ENCODE measurements at regions not wholly inside any gene's neighbourhood (a gene's known extent, or its start where the extent isn't known, plus 50 kb on each side); places are given as distances from the start of the nearest gene placed in this dataset.
"Not testable (repeated sequence)": the region's sequence is repeated elsewhere in the genome, so short reads cannot be mapped to it uniquely, and the experiment has no call there.

DNA sequence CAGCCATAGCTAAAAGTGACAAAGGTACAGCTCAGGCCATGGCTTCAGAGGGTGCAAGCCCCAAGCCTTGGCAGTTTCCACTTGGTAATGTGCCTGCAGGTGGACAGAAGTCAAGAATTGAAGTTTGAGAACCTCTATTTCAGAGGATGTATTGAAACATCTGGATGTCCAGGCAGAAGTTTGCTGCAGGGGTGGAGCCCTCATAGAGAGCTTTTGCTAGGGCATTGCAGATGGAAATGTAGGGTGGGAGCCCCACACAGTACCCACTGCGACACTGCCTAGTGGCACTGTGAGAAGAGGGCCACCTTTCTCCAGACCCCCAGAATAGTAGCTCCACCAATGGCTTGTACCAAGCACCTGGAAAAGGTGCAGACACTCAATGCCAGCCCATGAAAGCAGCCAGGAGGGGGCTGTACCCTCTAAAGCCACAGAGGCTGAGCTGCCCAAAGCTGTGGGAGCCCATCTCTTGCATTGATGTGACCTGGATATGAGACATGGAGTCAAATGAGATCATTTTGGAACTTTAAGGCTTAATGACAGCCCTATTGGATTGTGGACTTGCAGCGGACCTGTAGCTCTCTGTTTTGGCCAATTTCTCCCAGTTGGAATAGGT, 1299.4 kb upstream of the MAP3K7 start:
- Histone ChIP-seq H3K4me1 (ENCODE audit: control insufficient read depth in 1 of 2, insufficient read depth in 2 of 2, low read length in 2 of 2) (no peaks in the 10 kb centered on the region), H3K9me3 (ENCODE audit: control insufficient read depth in 1 of 2, low read length in 2 of 2) (peaks cover 0 to 13% of the 10 kb centered on the region in 2 donors), H3K27ac (ENCODE audit: low read length) (no peak overlapping the region), H3K27me3 (ENCODE audit: low read depth, low read length) (no peaks in the 10 kb centered on the region), H3K4me3 (ENCODE audit: low read depth in 1 of 2, low read length in 2 of 2) (no peak overlapping the region), H3K36me3 (ENCODE audit: control insufficient read depth in 1 of 2, insufficient read depth in 2 of 2, low read length in 2 of 2) (no peaks in the 10 kb centered on the region)

DNA sequence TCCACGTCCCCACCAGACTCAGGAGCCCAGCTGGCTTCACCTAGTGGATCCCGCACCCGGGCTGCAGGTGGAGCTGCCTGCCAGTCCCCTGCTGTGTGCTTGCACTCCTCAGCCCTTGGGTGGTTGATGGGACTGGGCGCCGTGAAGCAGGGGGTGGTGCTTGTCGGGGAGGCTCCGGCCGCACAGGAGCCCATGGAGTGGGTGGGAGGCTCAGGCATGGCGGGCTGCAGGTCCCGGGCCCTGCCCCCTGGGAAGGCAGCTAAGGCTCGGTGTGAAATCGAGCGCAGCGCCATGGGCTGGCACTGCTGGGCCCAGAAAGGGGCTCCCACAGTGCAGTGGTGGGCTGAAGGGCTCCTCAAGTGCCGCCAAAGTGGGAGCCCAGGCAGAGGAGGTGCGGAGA, 1294.9 kb upstream of the MAP3K7 start:
- H3K4me3 ChIP-seq (ENCODE audit: low read depth in 1 of 2, low read length in 2 of 2); H3K36me3 ChIP-seq (ENCODE audit: control insufficient read depth in 1 of 2, insufficient read depth in 2 of 2, low read length in 2 of 2); H3K27ac ChIP-seq (ENCODE audit: low read length); H3K27me3 ChIP-seq (ENCODE audit: low read depth, low read length); H3K4me1 ChIP-seq (ENCODE audit: control insufficient read depth in 1 of 2, insufficient read depth in 2 of 2, low read length in 2 of 2): not testable (repeated sequence)
- peaks cover 0 to 12% of the 10 kb centered on the region in 2 donors for H3K9me3 ChIP-seq (ENCODE audit: control insufficient read depth in 1 of 2, low read length in 2 of 2)

DNA sequence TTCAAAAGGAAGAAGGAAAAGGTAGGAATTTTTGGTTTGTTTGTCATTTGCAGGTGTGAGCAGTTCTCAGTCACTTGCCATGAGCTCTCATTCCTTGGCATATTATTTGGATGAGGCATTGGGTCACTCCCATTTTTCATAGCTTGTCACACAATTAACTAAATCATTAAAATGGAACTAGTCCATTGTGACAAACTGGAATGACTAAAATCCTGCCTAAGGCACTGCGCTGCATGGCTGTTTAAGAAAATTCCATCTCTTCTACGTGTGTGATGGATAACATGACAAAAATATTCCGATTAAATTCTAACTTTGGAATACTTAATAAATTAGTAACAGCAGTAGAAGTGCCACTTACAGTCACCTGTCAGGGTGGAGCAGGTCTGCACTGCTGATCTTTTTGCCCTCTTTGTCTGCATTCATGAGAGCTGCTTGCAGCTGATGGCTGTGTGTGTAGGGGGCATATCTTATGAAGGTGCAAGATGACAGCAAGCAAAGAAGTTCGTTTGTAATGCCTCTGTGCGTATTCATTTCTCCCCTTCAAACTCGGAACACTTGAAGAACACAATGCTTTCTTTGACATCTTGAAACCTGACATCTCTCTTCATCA, 1292.6 kb upstream of the MAP3K7 start:
- Histone ChIP-seq H3K36me3 (ENCODE audit: control insufficient read depth in 1 of 2, insufficient read depth in 2 of 2, low read length in 2 of 2) (no peaks in the 10 kb centered on the region), H3K27ac (ENCODE audit: low read length) (no peak overlapping the region), H3K9me3 (ENCODE audit: control insufficient read depth in 1 of 2, low read length in 2 of 2) (no peaks in the 10 kb centered on the region), H3K4me3 (ENCODE audit: low read depth in 1 of 2, low read length in 2 of 2) (no peak overlapping the region), H3K27me3 (ENCODE audit: low read depth, low read length) (no peaks in the 10 kb centered on the region), H3K4me1 (ENCODE audit: control insufficient read depth in 1 of 2, insufficient read depth in 2 of 2, low read length in 2 of 2) (no peaks in the 10 kb centered on the region)

DNA sequence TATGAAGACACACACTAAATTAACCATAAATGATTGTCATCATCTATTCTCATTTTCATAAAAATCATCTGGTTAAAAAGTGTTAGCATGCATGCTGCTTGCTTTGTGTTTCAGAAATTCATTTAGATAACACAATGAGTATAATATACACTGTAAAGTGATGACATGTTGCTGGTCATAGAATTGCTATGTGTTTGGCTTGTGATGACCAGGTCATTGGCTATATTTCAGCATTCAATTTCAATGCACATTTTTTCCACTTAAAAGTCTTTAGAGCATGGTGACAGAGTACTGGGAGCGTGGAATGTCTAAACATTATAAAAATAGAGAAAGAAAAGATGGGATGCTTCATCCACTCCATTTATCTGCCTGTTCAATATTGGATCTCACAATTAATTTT, 1291.1 kb upstream of the MAP3K7 start:
- H3K27ac ChIP-seq (ENCODE audit: low read length) = no peak overlapping the region
- H3K4me1 ChIP-seq (ENCODE audit: control insufficient read depth in 1 of 2, insufficient read depth in 2 of 2, low read length in 2 of 2) = no peaks in the 10 kb centered on the region
- no peaks in the 10 kb centered on the region for H3K36me3 ChIP-seq (ENCODE audit: control insufficient read depth in 1 of 2, insufficient read depth in 2 of 2, low read length in 2 of 2)
- no peaks in the 10 kb centered on the region for H3K9me3 ChIP-seq (ENCODE audit: control insufficient read depth in 1 of 2, low read length in 2 of 2)
- no peaks in the 10 kb centered on the region for H3K27me3 ChIP-seq (ENCODE audit: low read depth, low read length)
- H3K4me3 ChIP-seq (ENCODE audit: low read depth in 1 of 2, low read length in 2 of 2) = no peak overlapping the region

DNA sequence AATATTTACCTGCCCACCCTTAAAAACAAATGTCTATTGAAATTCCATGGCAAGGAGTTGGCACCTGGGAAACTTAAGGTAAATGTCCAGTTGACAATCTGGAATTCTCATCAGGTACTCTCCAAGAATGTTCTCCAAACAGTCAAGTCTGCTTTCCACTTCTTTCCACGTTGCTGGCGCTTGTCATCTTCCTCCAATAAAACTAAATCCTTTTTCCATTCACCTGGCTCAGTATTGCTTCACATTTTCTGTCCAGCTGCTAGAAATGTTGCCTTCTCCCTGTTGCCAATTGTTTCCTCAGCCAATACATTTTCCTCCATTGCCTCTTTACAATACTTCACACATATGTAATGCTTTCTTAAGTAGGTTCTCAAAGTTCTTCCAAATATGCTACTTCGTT, 1288.1 kb upstream of the MAP3K7 start:
- Histone ChIP-seq H3K4me3 (ENCODE audit: low read depth in 1 of 2, low read length in 2 of 2) (no peak overlapping the region), H3K4me1 (ENCODE audit: control insufficient read depth in 1 of 2, insufficient read depth in 2 of 2, low read length in 2 of 2) (no peaks in the 10 kb centered on the region)

DNA sequence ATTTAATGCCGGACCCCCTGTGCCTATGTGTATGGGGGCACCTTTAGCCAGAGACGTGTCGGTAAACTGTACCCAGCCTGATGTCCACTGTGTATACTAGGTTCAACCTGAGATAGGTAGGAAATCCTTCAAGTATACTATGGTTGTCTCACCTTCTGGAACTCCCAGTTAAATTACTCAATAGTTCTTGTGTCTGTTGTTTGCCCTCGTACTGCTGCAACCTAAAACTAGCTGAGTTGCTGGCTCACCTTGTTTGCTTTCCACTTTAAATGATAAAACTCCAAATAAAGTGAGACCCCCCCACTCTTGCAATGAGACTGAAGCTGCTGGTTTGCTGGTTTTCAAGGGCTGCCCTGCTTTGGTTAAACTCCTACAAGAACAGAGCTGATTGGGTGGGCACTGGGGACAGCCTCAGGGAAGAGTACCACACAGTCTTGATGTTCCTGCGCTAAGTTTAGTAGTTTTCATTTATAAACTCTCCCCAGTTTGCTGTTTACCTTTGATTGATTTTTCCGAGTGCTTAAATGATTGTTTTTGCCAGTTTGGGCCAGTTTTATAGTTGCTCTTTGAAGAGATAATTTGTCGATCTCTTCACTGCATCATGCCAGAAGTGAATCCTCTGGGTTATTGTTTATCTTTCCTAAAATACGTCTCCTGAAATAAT, 1281.8 kb upstream of the MAP3K7 start:
- Histone ChIP-seq H3K9me3 (ENCODE audit: control insufficient read depth in 1 of 2, low read length in 2 of 2) (no peaks in the 10 kb centered on the region), H3K4me1 (ENCODE audit: control insufficient read depth in 1 of 2, insufficient read depth in 2 of 2, low read length in 2 of 2) (no peaks in the 10 kb centered on the region), H3K27ac (ENCODE audit: low read length) (no peak overlapping the region), H3K4me3 (ENCODE audit: low read depth in 1 of 2, low read length in 2 of 2) (no peak overlapping the region), H3K36me3 (ENCODE audit: control insufficient read depth in 1 of 2, insufficient read depth in 2 of 2, low read length in 2 of 2) (no peaks in the 10 kb centered on the region), H3K27me3 (ENCODE audit: low read depth, low read length) (no peaks in the 10 kb centered on the region)

More for the DNA sequence above, 1288.1 kb upstream of the MAP3K7 start:
- Histone ChIP-seq H3K27ac (ENCODE audit: low read length) (no peak overlapping the region), H3K36me3 (ENCODE audit: control insufficient read depth in 1 of 2, insufficient read depth in 2 of 2, low read length in 2 of 2) (no peaks in the 10 kb centered on the region), H3K9me3 (ENCODE audit: control insufficient read depth in 1 of 2, low read length in 2 of 2) (no peaks in the 10 kb centered on the region), H3K27me3 (ENCODE audit: low read depth, low read length) (no peaks in the 10 kb centered on the region)

DNA sequence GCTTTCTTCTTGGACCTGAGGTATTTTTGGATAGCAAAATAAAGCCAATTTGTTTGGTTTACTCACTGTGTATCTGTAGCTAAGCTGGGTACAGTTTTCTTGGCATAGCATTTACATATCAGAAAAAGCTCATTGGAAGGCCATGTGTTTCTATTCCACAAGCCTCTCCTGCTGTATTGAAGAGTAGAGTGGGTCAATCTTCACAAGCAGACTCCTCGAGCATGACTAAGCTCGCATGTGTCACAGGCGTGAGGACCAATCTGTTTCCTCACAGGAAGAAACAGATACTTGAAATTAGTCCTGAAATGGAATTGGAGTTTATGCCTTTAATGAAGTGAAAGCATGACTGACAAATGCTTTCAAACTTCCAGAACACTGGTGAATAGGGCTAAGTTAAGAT, 1279.0 kb upstream of the MAP3K7 start:
- H3K27me3 ChIP-seq (ENCODE audit: low read depth, low read length) = no peaks in the 10 kb centered on the region
- H3K4me1 ChIP-seq (ENCODE audit: control insufficient read depth in 1 of 2, insufficient read depth in 2 of 2, low read length in 2 of 2) = no peaks in the 10 kb centered on the region
- no peaks in the 10 kb centered on the region for H3K9me3 ChIP-seq (ENCODE audit: control insufficient read depth in 1 of 2, low read length in 2 of 2)
- H3K4me3 ChIP-seq (ENCODE audit: low read depth in 1 of 2, low read length in 2 of 2) = no peak overlapping the region
- no peaks in the 10 kb centered on the region for H3K36me3 ChIP-seq (ENCODE audit: control insufficient read depth in 1 of 2, insufficient read depth in 2 of 2, low read length in 2 of 2)
- no peak overlapping the region for H3K27ac ChIP-seq (ENCODE audit: low read length)

DNA sequence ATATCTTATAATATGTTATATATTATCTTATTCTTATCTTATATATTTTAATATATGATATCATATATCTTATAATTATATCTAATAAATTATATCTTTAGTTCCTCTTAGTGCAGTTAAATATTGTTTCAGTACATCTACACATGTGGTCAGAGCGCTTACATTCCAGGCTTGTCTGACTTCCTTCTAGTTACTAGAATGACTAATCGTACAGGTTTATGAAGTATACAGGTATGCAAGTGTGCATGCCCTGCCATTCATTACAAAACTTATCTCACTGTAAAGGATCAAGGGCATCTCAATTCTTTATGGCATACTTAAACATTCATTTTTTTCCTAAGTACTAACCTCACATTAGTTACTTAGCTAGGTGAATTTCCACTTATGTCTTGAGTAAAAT, 1278.0 kb upstream of the MAP3K7 start:
- Histone ChIP-seq H3K27ac (ENCODE audit: low read length) (no peak overlapping the region), H3K36me3 (ENCODE audit: control insufficient read depth in 1 of 2, insufficient read depth in 2 of 2, low read length in 2 of 2) (no peaks in the 10 kb centered on the region), H3K9me3 (ENCODE audit: control insufficient read depth in 1 of 2, low read length in 2 of 2) (no peaks in the 10 kb centered on the region), H3K4me1 (ENCODE audit: control insufficient read depth in 1 of 2, insufficient read depth in 2 of 2, low read length in 2 of 2) (no peaks in the 10 kb centered on the region), H3K4me3 (ENCODE audit: low read depth in 1 of 2, low read length in 2 of 2) (no peak overlapping the region), H3K27me3 (ENCODE audit: low read depth, low read length) (no peaks in the 10 kb centered on the region)

DNA sequence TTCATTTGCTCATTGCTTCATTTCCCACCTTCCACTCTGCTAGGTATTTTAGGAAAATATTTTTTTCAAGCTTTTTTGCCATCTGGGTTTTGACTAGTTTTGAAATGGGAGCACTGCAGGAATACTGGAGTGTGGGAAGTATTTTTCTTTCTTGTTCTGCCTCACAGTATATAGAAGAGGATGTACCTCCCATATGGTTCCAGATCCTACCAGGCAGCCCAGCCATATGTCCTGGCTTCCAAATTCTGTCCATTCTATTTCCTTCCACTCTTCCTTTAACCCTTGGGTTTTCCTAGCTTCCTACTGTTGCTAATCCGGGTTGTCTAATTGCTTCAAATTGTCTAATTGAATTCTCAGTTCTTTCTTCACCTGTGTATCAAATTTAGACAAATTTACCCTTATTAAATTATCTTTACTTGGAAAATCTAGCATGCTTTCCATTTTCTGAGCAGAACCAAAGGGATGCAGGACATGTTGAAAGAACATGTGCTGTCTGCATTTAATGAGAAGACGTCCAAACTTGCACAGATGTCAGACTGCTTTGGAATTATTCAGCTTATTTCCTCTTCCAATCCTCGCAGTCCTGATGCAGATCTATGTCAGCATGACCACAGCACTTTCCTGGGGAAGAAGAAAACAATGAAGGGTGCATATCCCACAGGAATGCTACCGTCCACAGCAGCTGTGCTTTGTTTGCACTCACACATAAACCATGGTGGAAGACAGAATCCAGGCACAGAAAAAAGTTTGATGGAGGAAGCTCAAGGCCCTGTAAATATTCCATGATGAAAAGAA, 1273.9 kb upstream of the MAP3K7 start:
- Histone ChIP-seq H3K4me1 (ENCODE audit: control insufficient read depth in 1 of 2, insufficient read depth in 2 of 2, low read length in 2 of 2) (peaks cover 0 to 4% of the 10 kb centered on the region in 2 donors), H3K4me3 (ENCODE audit: low read depth in 1 of 2, low read length in 2 of 2) (no peak overlapping the region), H3K27me3 (ENCODE audit: low read depth, low read length) (no peaks in the 10 kb centered on the region), H3K36me3 (ENCODE audit: control insufficient read depth in 1 of 2, insufficient read depth in 2 of 2, low read length in 2 of 2) (no peaks in the 10 kb centered on the region), H3K27ac (ENCODE audit: low read length) (no peak overlapping the region), H3K9me3 (ENCODE audit: control insufficient read depth in 1 of 2, low read length in 2 of 2) (no peaks in the 10 kb centered on the region)

DNA sequence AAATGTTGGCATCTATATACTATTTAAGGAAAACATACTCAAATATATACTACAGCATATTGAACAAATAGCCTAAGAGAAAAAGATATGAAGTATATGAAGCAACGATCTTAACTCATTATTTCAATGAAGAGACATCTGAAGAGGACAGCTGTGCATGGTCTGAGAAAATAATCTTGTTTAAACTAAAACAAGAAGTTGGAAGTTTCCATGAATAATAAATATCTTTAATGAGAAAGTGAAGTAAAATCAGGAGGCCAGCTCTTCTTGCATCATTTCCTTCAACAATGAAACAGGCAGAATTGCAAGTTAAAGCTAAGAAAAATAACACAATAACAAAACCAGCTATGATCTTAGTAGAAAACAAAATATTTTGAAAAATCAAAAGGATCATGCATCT, 1265.4 kb upstream of the MAP3K7 start:
- Histone ChIP-seq H3K4me3 (ENCODE audit: low read depth in 1 of 2, low read length in 2 of 2) (no peak overlapping the region), H3K27ac (ENCODE audit: low read length) (no peak overlapping the region), H3K9me3 (ENCODE audit: control insufficient read depth in 1 of 2, low read length in 2 of 2) (no peaks in the 10 kb centered on the region), H3K4me1 (ENCODE audit: control insufficient read depth in 1 of 2, insufficient read depth in 2 of 2, low read length in 2 of 2) (no peaks in the 10 kb centered on the region), H3K27me3 (ENCODE audit: low read depth, low read length) (no peaks in the 10 kb centered on the region), H3K36me3 (ENCODE audit: control insufficient read depth in 1 of 2, insufficient read depth in 2 of 2, low read length in 2 of 2) (no peaks in the 10 kb centered on the region)

DNA sequence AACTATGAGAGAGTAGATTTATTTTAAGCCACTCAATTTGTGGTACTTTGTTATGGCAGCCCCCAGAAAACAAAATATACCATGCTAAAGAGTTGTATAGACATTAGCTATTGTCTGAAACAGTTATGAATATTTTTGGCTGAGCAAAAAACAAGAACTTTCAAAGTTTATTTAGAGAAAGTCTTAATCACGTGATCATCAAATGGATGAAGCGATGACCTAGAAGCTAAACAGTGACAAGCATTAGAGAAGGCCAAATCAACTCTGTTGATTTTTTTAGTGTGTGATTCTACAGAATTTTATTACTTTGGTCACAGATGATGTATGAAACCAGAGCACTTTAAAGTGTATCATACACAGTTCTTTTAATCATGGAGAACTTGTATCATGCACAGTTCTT, 1247.9 kb upstream of the MAP3K7 start:
- H3K36me3 ChIP-seq (ENCODE audit: control insufficient read depth in 1 of 2, insufficient read depth in 2 of 2, low read length in 2 of 2) = no peaks in the 10 kb centered on the region
- no peak overlapping the region for H3K27ac ChIP-seq (ENCODE audit: low read length)
- H3K9me3 ChIP-seq (ENCODE audit: control insufficient read depth in 1 of 2, low read length in 2 of 2) = no peaks in the 10 kb centered on the region
- no peaks in the 10 kb centered on the region for H3K4me1 ChIP-seq (ENCODE audit: control insufficient read depth in 1 of 2, insufficient read depth in 2 of 2, low read length in 2 of 2)
- no peaks in the 10 kb centered on the region for H3K27me3 ChIP-seq (ENCODE audit: low read depth, low read length)
- H3K4me3 ChIP-seq (ENCODE audit: low read depth in 1 of 2, low read length in 2 of 2) = no peak overlapping the region

All from muscle layer of duodenum (tissue), 2 donors.